Mesenchymal stem cell (in vitro differentiated cells and primary cell): ENCODE measurements at regions not wholly inside any gene's neighbourhood (a gene's known extent, or its start where the extent isn't known, plus 50 kb on each side); places are given as distances from the start of the nearest gene placed in this dataset.

Experiments used
- DNase-seq: peaks from one replicate; pipeline ENCODE4 v3.0.0-alpha.2; 2013
- H2AFZ ChIP-seq: one replicate; pipeline ENCODE4 v1.6.1; 2013; ENCODE audit warnings: low read depth, mild to moderate bottlenecking, control low read depth, inconsistent platforms, low read length, moderate library complexity
- H2AK5ac ChIP-seq: 2 replicates; pipeline ENCODE4 v1.6.1; 2013; ENCODE audit warnings: low read length, moderate library complexity, mild to moderate bottlenecking, inconsistent platforms; ENCODE audit not compliant: severe bottlenecking
- H2BK120ac ChIP-seq: one replicate; pipeline ENCODE4 v1.6.1; 2013; ENCODE audit warnings: low read depth, mild to moderate bottlenecking, inconsistent platforms, low read length, moderate library complexity
- H2BK12ac ChIP-seq, 2 experiments: one replicate each; pipeline ENCODE4 v1.6.1; 2013; ENCODE audit warnings: inconsistent platforms in 2 of 2, low read length in 2 of 2, mild to moderate bottlenecking in 2 of 2, moderate library complexity in 2 of 2, control low read depth in 1 of 2
- H2BK15ac ChIP-seq: one replicate; pipeline ENCODE4 v1.6.1; 2013; ENCODE audit warnings: mild to moderate bottlenecking, low read depth, inconsistent platforms; ENCODE audit not compliant: poor library complexity, severe bottlenecking
- H2BK5ac ChIP-seq: 2 replicates; pipeline ENCODE4 v1.6.1; 2013; ENCODE audit warnings: low read depth, mild to moderate bottlenecking, low read length, control low read depth, inconsistent platforms; ENCODE audit not compliant: poor library complexity, severe bottlenecking
- H3K14ac ChIP-seq, 2 experiments: one replicate each; pipeline ENCODE4 v1.6.1; 2013; ENCODE audit warnings: inconsistent platforms in 2 of 2, low read length in 2 of 2, control low read depth in 1 of 2, mild to moderate bottlenecking in 1 of 2, moderate library complexity in 1 of 2
- H3K18ac ChIP-seq, 2 experiments: one replicate each; pipeline ENCODE4 v1.6.1; 2013; ENCODE audit warnings: inconsistent platforms in 2 of 2, low read length in 2 of 2, control low read depth in 1 of 2, low read depth in 1 of 2, mild to moderate bottlenecking in 1 of 2
- H3K23ac ChIP-seq, 2 experiments: one replicate each; pipeline ENCODE4 v1.6.1; 2013; ENCODE audit warnings: inconsistent platforms in 2 of 2, low read length in 2 of 2, mild to moderate bottlenecking in 2 of 2, moderate library complexity in 2 of 2, control low read depth in 1 of 2
- H3K27ac ChIP-seq: 2 replicates; pipeline ENCODE4 v1.5.1; 2013; ENCODE audit warnings: mild to moderate bottlenecking, moderate library complexity, low read length, control low read depth, inconsistent platforms; ENCODE audit not compliant: poor library complexity, severe bottlenecking
- H3K27me3 ChIP-seq, 2 experiments: 2 replicates each; pipeline versions ENCODE4 v1.6.1 to v1.7.0; 2013; ENCODE audit warnings: low read length in 2 of 2, mild to moderate bottlenecking in 2 of 2, moderate library complexity in 2 of 2, control low read depth in 1 of 2, inconsistent platforms in 1 of 2; ENCODE audit not compliant: control insufficient read depth in 1 of 2, insufficient read depth in 1 of 2
- H3K36me3 ChIP-seq, 2 experiments: 2 replicates each; pipeline versions ENCODE4 v1.6.1 to v1.7.0; 2013; ENCODE audit warnings: low read length in 2 of 2, control low read depth in 1 of 2, inconsistent platforms in 1 of 2, low read depth in 1 of 2, mild to moderate bottlenecking in 1 of 2; ENCODE audit not compliant: insufficient read depth in 2 of 2, control insufficient read depth in 1 of 2
- H3K4ac ChIP-seq, 2 experiments: one replicate each; pipeline ENCODE4 v1.6.1; 2013; ENCODE audit warnings: inconsistent platforms in 2 of 2, low read length in 2 of 2, mild to moderate bottlenecking in 2 of 2, moderate library complexity in 2 of 2, control low read depth in 1 of 2, low read depth in 1 of 2
- H3K4me1 ChIP-seq: 2 replicates; pipeline ENCODE4 v1.6.1; 2013; ENCODE audit warnings: low read depth, low read length, control low read depth; ENCODE audit not compliant: control insufficient read depth, insufficient read depth
- H3K4me2 ChIP-seq: 2 replicates; pipeline ENCODE4 v1.6.1; 2013; ENCODE audit warnings: low read length, mild to moderate bottlenecking, inconsistent platforms; ENCODE audit not compliant: poor library complexity, severe bottlenecking
- H3K4me3 ChIP-seq, 2 experiments: 2 replicates each; pipeline versions ENCODE4 v1.5.1 to v1.7.0; 2013; ENCODE audit warnings: low read length in 2 of 2, mild to moderate bottlenecking in 2 of 2, control low read depth in 1 of 2, low read depth in 1 of 2; ENCODE audit not compliant: insufficient read depth in 1 of 2
- H3K79me1 ChIP-seq: replicated peaks from 2 replicates; pipeline ENCODE4 v1.6.1; 2013; ENCODE audit warnings: mild to moderate bottlenecking, control low read depth, low read length, inconsistent platforms; ENCODE audit not compliant: poor library complexity, severe bottlenecking
- H3K9ac ChIP-seq: 2 replicates; pipeline ENCODE4 v1.7.0; 2013; ENCODE audit warnings: mild to moderate bottlenecking, low read length, moderate library complexity
- H3K9me3 ChIP-seq: 2 replicates; pipeline ENCODE4 v1.7.0; 2013; ENCODE audit warnings: mild to moderate bottlenecking, low read length; ENCODE audit not compliant: control insufficient read depth
- H4K8ac ChIP-seq: one replicate; pipeline ENCODE4 v1.6.1; 2013; ENCODE audit warnings: inconsistent platforms, mild to moderate bottlenecking, low read length, moderate library complexity
- H4K91ac ChIP-seq: one replicate; pipeline ENCODE4 v1.6.1; 2013; ENCODE audit warnings: mild to moderate bottlenecking, low read length, inconsistent platforms
- WGBS: methylation state at CpG from one replicate; pipeline ENCODE4 v1.1.7; 2013; ENCODE audit warnings: mixed read lengths; 5-methylcytosine and 5-hydroxymethylcytosine counted together

GRCh38 chr12:115213538-115214016, 529.6 kb upstream of the TBX3 start:
- DNase-seq = no peak
- no peak overlapping the region for H2BK5ac ChIP-seq

GRCh38 chr12:115213118-115213517, 529.1 kb upstream of the TBX3 start:
- Histone ChIP-seq H3K4me3 (no peak overlapping the region), H4K91ac (no peak overlapping the region)
- 78% methylated on average over 1 of the region's 1 CpG for WGBS

More at GRCh38 chr12:115213538-115214016, 529.6 kb upstream of the TBX3 start:
- H3K9ac ChIP-seq = no peak overlapping the region
- H2AFZ ChIP-seq = no peak overlapping the region
- no peak overlapping the region for H2AK5ac ChIP-seq
- peak overlapping the region; percentile 7 to 38 for H2BK12ac ChIP-seq
- H3K27ac ChIP-seq = no peak overlapping the region
- H3K9me3 ChIP-seq = peaks cover 6% of the 10 kb centered on the region
- H2BK120ac ChIP-seq = peak overlapping the region; percentile 27
- no peaks in the 10 kb centered on the region for H3K27me3 ChIP-seq
- no peaks in the 10 kb centered on the region for H3K4me1 ChIP-seq
- H2BK15ac ChIP-seq = no peak overlapping the region
- no peak overlapping the region for H3K4ac ChIP-seq
- no peaks in the 10 kb centered on the region for H3K36me3 ChIP-seq
- H3K23ac ChIP-seq = no peak overlapping the region
- no peaks in the 10 kb centered on the region for H3K79me1 ChIP-seq
- WGBS = 30% methylated on average over 6 of the region's 6 CpGs
- peak overlapping the region; percentile 19 for H4K91ac ChIP-seq
- H3K4me3 ChIP-seq = no peak overlapping the region
- peak overlapping the region; percentile 66 for H4K8ac ChIP-seq
- H3K18ac ChIP-seq = peak overlapping the region; percentile 50 to 81
- no peak overlapping the region for H3K4me2 ChIP-seq
- no peak overlapping the region for H3K14ac ChIP-seq

GRCh38 chr12:115212356-115212755, 528.4 kb upstream of the TBX3 start:
- Histone ChIP-seq H3K9me3 (peaks cover 6% of the 10 kb centered on the region), H3K23ac (no peak overlapping the region)
- no CpG with 5 or more reads among the region's 1 CpG for WGBS

More at GRCh38 chr12:115213118-115213517, 529.1 kb upstream of the TBX3 start:
- H3K79me1 ChIP-seq = no peaks in the 10 kb centered on the region
- H2BK12ac ChIP-seq = peak overlapping the region in 1 of 2 experiments; percentile 20
- no peak overlapping the region for H3K4me2 ChIP-seq
- H3K18ac ChIP-seq = no peak overlapping the region
- H2BK5ac ChIP-seq = no peak overlapping the region
- no peak overlapping the region for H4K8ac ChIP-seq
- H3K23ac ChIP-seq = no peak overlapping the region
- DNase-seq = no peak
- H3K27ac ChIP-seq = no peak overlapping the region
- peak overlapping the region; percentile 37 for H3K9ac ChIP-seq
- no peaks in the 10 kb centered on the region for H3K27me3 ChIP-seq
- H3K36me3 ChIP-seq = no peaks in the 10 kb centered on the region
- H3K4me1 ChIP-seq = no peaks in the 10 kb centered on the region
- H3K9me3 ChIP-seq = peaks cover 6% of the 10 kb centered on the region
- H2AK5ac ChIP-seq = no peak overlapping the region
- H3K4ac ChIP-seq = no peak overlapping the region
- H2BK120ac ChIP-seq = peak overlapping the region; percentile 27
- no peak overlapping the region for H2BK15ac ChIP-seq
- no peak overlapping the region for H3K14ac ChIP-seq
- H2AFZ ChIP-seq = no peak overlapping the region

GRCh38 chr12:115210533-115211252, 526.7 kb upstream of the TBX3 start:
- no peak overlapping the region for H2AK5ac ChIP-seq
- DNase-seq = no peak
- no peak overlapping the region for H2BK15ac ChIP-seq
- no peak overlapping the region for H3K4ac ChIP-seq
- whole genome bisulfite sequencing = 66% methylated on average over 3 of the region's 3 CpGs
- no peak overlapping the region for H2BK5ac ChIP-seq
- H3K14ac ChIP-seq = no peak overlapping the region
- no peak overlapping the region for H3K4me3 ChIP-seq
- H3K9ac ChIP-seq = no peak overlapping the region
- H4K8ac ChIP-seq = no peak overlapping the region
- H2AFZ ChIP-seq = no peak overlapping the region
- H2BK120ac ChIP-seq = no peak overlapping the region
- no peak overlapping the region for H3K18ac ChIP-seq
- no peaks in the 10 kb centered on the region for H3K79me1 ChIP-seq
- H3K9me3 ChIP-seq = peaks cover 6% of the 10 kb centered on the region
- no peaks in the 10 kb centered on the region for H3K27me3 ChIP-seq
- H3K27ac ChIP-seq = no peak overlapping the region
- H3K4me1 ChIP-seq = no peaks in the 10 kb centered on the region
- H3K36me3 ChIP-seq = no peaks in the 10 kb centered on the region
- no peak overlapping the region for H3K23ac ChIP-seq
- H3K4me2 ChIP-seq = no peak overlapping the region
- no peak overlapping the region for H4K91ac ChIP-seq
- no peak overlapping the region for H2BK12ac ChIP-seq

More at GRCh38 chr12:115212356-115212755, 528.4 kb upstream of the TBX3 start:
- no peak overlapping the region for H3K14ac ChIP-seq
- H2AFZ ChIP-seq = no peak overlapping the region
- DNase-seq = no peak
- H3K36me3 ChIP-seq = no peaks in the 10 kb centered on the region
- H3K9ac ChIP-seq = no peak overlapping the region
- H4K8ac ChIP-seq = no peak overlapping the region
- H2BK12ac ChIP-seq = no peak overlapping the region
- no peak overlapping the region for H3K4ac ChIP-seq
- no peak overlapping the region for H2BK120ac ChIP-seq
- H3K4me2 ChIP-seq = no peak overlapping the region
- no peak overlapping the region for H3K27ac ChIP-seq
- no peak overlapping the region for H3K4me3 ChIP-seq
- no peaks in the 10 kb centered on the region for H3K79me1 ChIP-seq
- no peak overlapping the region for H2AK5ac ChIP-seq
- H2BK5ac ChIP-seq = no peak overlapping the region
- H3K4me1 ChIP-seq = no peaks in the 10 kb centered on the region
- no peak overlapping the region for H4K91ac ChIP-seq
- H3K18ac ChIP-seq = no peak overlapping the region
- H3K27me3 ChIP-seq = no peaks in the 10 kb centered on the region
- no peak overlapping the region for H2BK15ac ChIP-seq
